GM23338 (cell line): ENCODE measurements at regions not wholly inside any gene's neighbourhood (a gene's known extent, or its start where the extent isn't known, plus 50 kb on each side); places are given as distances from the start of the nearest gene placed in this dataset.

Experiments used
- ATAC-seq: fragments of 200-7000 bp; cut with Tn5 transposase; 3 replicates; pipeline ENCODE4 v1.9.1; 2020
- DNase-seq: peaks from one replicate; pipeline ENCODE4 v3.0.0-alpha.2; 2015; ENCODE audit warnings: low spot score
- H2AFZ ChIP-seq: fragments of 200-600 bp; sonication (generic); 2 replicates; pipeline ENCODE4 v1.8.0; 2016; ENCODE audit warnings: antibody characterized with exemption, mild to moderate bottlenecking, moderate library complexity
- H3F3A ChIP-seq: fragments of 200-600 bp; sonication (generic); replicated peaks from 2 replicates; pipeline ENCODE4 v1.8.0; 2017; ENCODE audit warnings: antibody characterized with exemption, mixed run types, low read depth
- H3K27ac ChIP-seq: fragments of 200-600 bp; sonication (generic); 2 replicates; pipeline ENCODE4 v1.6.1; 2016; ENCODE audit warnings: low read depth
- H3K27me3 ChIP-seq: fragments of 200-600 bp; sonication (generic); 2 replicates; pipeline ENCODE4 v1.8.0; 2016; ENCODE audit warnings: mild to moderate bottlenecking, mixed run types, moderate library complexity; ENCODE audit not compliant: insufficient read depth
- H3K36me3 ChIP-seq: fragments of 200-600 bp; sonication (generic); 2 replicates; pipeline ENCODE4 v1.8.0; 2016; ENCODE audit warnings: mild to moderate bottlenecking; ENCODE audit not compliant: insufficient read depth
- H3K4me1 ChIP-seq: fragments of 200-600 bp; sonication (generic); 2 replicates; pipeline ENCODE4 v1.8.0; 2016; ENCODE audit warnings: mild to moderate bottlenecking, moderate library complexity; ENCODE audit not compliant: insufficient read depth
- H3K4me2 ChIP-seq: fragments of 200-600 bp; sonication (generic); 2 replicates; pipeline ENCODE4 v1.7.1; 2017; ENCODE audit warnings: mixed run types
- H3K4me3 ChIP-seq: fragments of 200-600 bp; sonication (generic); 2 replicates; pipeline ENCODE4 v1.6.1; 2016; ENCODE audit warnings: mixed run types
- H3K79me2 ChIP-seq: fragments of 200-600 bp; sonication (generic); replicated peaks from 2 replicates; pipeline ENCODE4 v1.8.0; 2017; ENCODE audit warnings: mild to moderate bottlenecking; ENCODE audit not compliant: insufficient read depth
- H3K9me2 ChIP-seq: fragments of 200-600 bp; sonication (generic); 2 replicates; pipeline ENCODE4 v1.8.0; 2017; ENCODE audit not compliant: insufficient read depth
- H4K20me1 ChIP-seq: fragments of 200-600 bp; sonication (generic); replicated peaks from 2 replicates; pipeline ENCODE4 v1.8.0; 2017; ENCODE audit warnings: mild to moderate bottlenecking; ENCODE audit not compliant: insufficient read depth
- H3K27ac Mint-ChIP-seq: 2 replicates; pipeline ENCODE4 v1.8.0; 2020; ENCODE audit warnings: inconsistent platforms, mild to moderate bottlenecking, moderate library complexity, mixed read lengths
- H3K27me3 Mint-ChIP-seq: 3 replicates; pipeline ENCODE4 v1.8.0; 2022; ENCODE audit warnings: low read depth, mild to moderate bottlenecking, moderate library complexity, mixed read lengths, inconsistent platforms; ENCODE audit not compliant: insufficient read depth, poor library complexity
- H3K36me3 Mint-ChIP-seq: 3 replicates; pipeline ENCODE4 v1.8.0; 2021; ENCODE audit warnings: low read depth, mild to moderate bottlenecking, inconsistent platforms, moderate library complexity, mixed read lengths
- H3K4me1 Mint-ChIP-seq: 3 replicates; pipeline ENCODE4 v1.8.0; 2020; ENCODE audit warnings: mild to moderate bottlenecking, inconsistent platforms, mixed read lengths
- H3K4me3 Mint-ChIP-seq: 3 replicates; pipeline ENCODE4 v1.8.0; 2021; ENCODE audit warnings: moderate library complexity, mild to moderate bottlenecking, inconsistent platforms, mixed read lengths
- H3K9me3 Mint-ChIP-seq: 3 replicates; pipeline ENCODE4 v1.8.0; 2020; ENCODE audit warnings: moderate library complexity, mild to moderate bottlenecking, inconsistent platforms, mixed read lengths
- CREB1 ChIP-seq: fragments of 250-450 bp; sonication (Bioruptor Pico); IDR thresholded peaks from 2 replicates; pipeline ENCODE4 v1.5.0; 2020; ENCODE audit warnings: low read depth, mild to moderate bottlenecking, moderate library complexity
- CTCF ChIP-seq, 2 experiments: fragments of 200-600 bp in 1 of 2; sonication (generic) in 1 of 2; conservative IDR thresholded peaks; 2 replicates each; pipeline versions ENCODE4 v1.5.1 to v1.6.1; 2016 to 2017; ENCODE audit warnings: antibody characterized with exemption in 2 of 2, low read depth in 2 of 2, mild to moderate bottlenecking in 2 of 2, moderate library complexity in 1 of 2
- EZH2 ChIP-seq: fragments of 200-600 bp; sonication (generic); IDR thresholded peaks from one replicate; pipeline ENCODE4 v1.8.0; 2017; ENCODE audit warnings: antibody characterized with exemption, mild to moderate bottlenecking, low read depth; ENCODE audit not compliant: unreplicated experiment
- EZH2phosphoT487 ChIP-seq: fragments of 200-600 bp; sonication (generic); IDR thresholded peaks from one replicate; pipeline ENCODE4 v1.8.1; 2018; ENCODE audit warnings: antibody characterized with exemption; ENCODE audit not compliant: unreplicated experiment
- JUNB ChIP-seq: IDR thresholded peaks from one replicate; pipeline ENCODE4 v1.6.1; 2016; ENCODE audit warnings: antibody characterized with exemption; ENCODE audit not compliant: unreplicated experiment
- NANOG ChIP-seq: IDR thresholded peaks from 2 replicates; pipeline ENCODE4 v1.6.1; 2016; ENCODE audit warnings: antibody characterized with exemption, borderline replicate concordance
- POLR2AphosphoS5 ChIP-seq: IDR thresholded peaks from 2 replicates; pipeline ENCODE4 v1.6.1; 2016; ENCODE audit warnings: antibody characterized with exemption, low read depth
- STAT1 ChIP-seq: IDR thresholded peaks from one replicate; pipeline ENCODE4 v1.6.1; 2016; ENCODE audit warnings: antibody characterized with exemption; ENCODE audit not compliant: unreplicated experiment
- ZNF114 ChIP-seq: fragments of 250-450 bp; sonication (Bioruptor Pico); IDR thresholded peaks from 2 replicates; pipeline ENCODE4 v1.5.0; 2020; ENCODE audit warnings: mild to moderate bottlenecking, moderate library complexity
- ZNF331 ChIP-seq: fragments of 250-450 bp; sonication (Bioruptor Pico); IDR thresholded peaks from 2 replicates; pipeline ENCODE4 v1.5.0; 2020; ENCODE audit warnings: low read depth, mild to moderate bottlenecking, moderate library complexity
- TF ChIP-seq, protein P1 (sequence below): IDR thresholded peaks from one replicate; pipeline ENCODE4 v1.6.1; 2018; ENCODE audit warnings: antibody characterized with exemption; ENCODE audit not compliant: unreplicated experiment
- TF ChIP-seq, protein P2 (sequence below): fragments of 250-450 bp; sonication (Bioruptor Pico); IDR thresholded peaks from 2 replicates; pipeline ENCODE4 v1.5.0; 2020; ENCODE audit warnings: mild to moderate bottlenecking, moderate library complexity

- Histone ChIP-seq H3K4me3 (no peak overlapping the region), H3F3A (no peaks in the 10 kb centered on the region), H3K9me2 (no peaks in the 10 kb centered on the region), H3K36me3 (no peaks in the 10 kb centered on the region), H3K4me1 (no peaks in the 10 kb centered on the region), H3K27ac (no peak overlapping the region), H2AFZ (peak overlapping the region; percentile 72), H3K79me2 (no peaks in the 10 kb centered on the region), H3K4me2 (peak overlapping the region; percentile 40; the same call in 1 of the 2 replicates), H4K20me1 (no peaks in the 10 kb centered on the region), H3K27me3 (no peaks in the 10 kb centered on the region)
- TF ChIP-seq STAT1 = no peak
- TF ChIP-seq EZH2phosphoT487 = no peak
- TF ChIP-seq CREB1 = no peak
- TF ChIP-seq JUNB = no peak
- TF ChIP-seq, protein P1, sequence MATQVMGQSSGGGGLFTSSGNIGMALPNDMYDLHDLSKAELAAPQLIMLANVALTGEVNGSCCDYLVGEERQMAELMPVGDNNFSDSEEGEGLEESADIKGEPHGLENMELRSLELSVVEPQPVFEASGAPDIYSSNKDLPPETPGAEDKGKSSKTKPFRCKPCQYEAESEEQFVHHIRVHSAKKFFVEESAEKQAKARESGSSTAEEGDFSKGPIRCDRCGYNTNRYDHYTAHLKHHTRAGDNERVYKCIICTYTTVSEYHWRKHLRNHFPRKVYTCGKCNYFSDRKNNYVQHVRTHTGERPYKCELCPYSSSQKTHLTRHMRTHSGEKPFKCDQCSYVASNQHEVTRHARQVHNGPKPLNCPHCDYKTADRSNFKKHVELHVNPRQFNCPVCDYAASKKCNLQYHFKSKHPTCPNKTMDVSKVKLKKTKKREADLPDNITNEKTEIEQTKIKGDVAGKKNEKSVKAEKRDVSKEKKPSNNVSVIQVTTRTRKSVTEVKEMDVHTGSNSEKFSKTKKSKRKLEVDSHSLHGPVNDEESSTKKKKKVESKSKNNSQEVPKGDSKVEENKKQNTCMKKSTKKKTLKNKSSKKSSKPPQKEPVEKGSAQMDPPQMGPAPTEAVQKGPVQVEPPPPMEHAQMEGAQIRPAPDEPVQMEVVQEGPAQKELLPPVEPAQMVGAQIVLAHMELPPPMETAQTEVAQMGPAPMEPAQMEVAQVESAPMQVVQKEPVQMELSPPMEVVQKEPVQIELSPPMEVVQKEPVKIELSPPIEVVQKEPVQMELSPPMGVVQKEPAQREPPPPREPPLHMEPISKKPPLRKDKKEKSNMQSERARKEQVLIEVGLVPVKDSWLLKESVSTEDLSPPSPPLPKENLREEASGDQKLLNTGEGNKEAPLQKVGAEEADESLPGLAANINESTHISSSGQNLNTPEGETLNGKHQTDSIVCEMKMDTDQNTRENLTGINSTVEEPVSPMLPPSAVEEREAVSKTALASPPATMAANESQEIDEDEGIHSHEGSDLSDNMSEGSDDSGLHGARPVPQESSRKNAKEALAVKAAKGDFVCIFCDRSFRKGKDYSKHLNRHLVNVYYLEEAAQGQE = no peak
- no peak for TF ChIP-seq CTCF (conservative IDR thresholded peaks at IDR 0.05; ENCODE audit: low read depth in 2 of 2)
- TF ChIP-seq EZH2 = no peak
- TF ChIP-seq ZNF331 (CRISPR knock-in tag) = no peak
- no peak for TF ChIP-seq NANOG
- TF ChIP-seq, protein P2, sequence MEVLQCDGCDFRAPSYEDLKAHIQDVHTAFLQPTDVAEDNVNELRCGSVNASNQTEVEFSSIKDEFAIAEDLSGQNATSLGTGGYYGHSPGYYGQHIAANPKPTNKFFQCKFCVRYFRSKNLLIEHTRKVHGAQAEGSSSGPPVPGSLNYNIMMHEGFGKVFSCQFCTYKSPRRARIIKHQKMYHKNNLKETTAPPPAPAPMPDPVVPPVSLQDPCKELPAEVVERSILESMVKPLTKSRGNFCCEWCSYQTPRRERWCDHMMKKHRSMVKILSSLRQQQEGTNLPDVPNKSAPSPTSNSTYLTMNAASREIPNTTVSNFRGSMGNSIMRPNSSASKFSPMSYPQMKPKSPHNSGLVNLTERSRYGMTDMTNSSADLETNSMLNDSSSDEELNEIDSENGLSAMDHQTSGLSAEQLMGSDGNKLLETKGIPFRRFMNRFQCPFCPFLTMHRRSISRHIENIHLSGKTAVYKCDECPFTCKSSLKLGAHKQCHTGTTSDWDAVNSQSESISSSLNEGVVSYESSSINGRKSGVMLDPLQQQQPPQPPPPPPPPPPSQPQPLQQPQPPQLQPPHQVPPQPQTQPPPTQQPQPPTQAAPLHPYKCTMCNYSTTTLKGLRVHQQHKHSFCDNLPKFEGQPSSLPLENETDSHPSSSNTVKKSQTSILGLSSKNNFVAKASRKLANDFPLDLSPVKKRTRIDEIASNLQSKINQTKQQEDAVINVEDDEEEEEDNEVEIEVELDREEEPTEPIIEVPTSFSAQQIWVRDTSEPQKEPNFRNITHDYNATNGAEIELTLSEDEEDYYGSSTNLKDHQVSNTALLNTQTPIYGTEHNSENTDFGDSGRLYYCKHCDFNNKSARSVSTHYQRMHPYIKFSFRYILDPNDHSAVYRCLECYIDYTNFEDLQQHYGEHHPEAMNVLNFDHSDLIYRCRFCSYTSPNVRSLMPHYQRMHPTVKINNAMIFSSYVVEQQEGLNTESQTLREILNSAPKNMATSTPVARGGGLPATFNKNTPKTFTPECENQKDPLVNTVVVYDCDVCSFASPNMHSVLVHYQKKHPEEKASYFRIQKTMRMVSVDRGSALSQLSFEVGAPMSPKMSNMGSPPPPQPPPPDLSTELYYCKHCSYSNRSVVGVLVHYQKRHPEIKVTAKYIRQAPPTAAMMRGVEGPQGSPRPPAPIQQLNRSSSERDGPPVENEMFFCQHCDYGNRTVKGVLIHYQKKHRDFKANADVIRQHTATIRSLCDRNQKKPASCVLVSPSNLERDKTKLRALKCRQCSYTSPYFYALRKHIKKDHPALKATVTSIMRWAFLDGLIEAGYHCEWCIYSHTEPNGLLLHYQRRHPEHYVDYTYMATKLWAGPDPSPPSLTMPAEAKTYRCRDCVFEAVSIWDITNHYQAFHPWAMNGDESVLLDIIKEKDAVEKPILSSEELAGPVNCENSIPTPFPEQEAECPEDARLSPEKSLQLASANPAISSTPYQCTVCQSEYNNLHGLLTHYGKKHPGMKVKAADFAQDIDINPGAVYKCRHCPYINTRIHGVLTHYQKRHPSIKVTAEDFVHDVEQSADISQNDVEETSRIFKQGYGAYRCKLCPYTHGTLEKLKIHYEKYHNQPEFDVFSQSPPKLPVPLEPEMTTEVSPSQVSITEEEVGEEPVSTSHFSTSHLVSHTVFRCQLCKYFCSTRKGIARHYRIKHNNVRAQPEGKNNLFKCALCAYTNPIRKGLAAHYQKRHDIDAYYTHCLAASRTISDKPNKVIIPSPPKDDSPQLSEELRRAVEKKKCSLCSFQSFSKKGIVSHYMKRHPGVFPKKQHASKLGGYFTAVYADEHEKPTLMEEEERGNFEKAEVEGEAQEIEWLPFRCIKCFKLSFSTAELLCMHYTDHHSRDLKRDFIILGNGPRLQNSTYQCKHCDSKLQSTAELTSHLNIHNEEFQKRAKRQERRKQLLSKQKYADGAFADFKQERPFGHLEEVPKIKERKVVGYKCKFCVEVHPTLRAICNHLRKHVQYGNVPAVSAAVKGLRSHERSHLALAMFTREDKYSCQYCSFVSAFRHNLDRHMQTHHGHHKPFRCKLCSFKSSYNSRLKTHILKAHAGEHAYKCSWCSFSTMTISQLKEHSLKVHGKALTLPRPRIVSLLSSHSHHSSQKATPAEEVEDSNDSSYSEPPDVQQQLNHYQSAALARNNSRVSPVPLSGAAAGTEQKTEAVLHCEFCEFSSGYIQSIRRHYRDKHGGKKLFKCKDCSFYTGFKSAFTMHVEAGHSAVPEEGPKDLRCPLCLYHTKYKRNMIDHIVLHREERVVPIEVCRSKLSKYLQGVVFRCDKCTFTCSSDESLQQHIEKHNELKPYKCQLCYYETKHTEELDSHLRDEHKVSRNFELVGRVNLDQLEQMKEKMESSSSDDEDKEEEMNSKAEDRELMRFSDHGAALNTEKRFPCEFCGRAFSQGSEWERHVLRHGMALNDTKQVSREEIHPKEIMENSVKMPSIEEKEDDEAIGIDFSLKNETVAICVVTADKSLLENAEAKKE (CRISPR knock-in tag) = no peak
- TF ChIP-seq ZNF114 (CRISPR knock-in tag) = no peak
- TF ChIP-seq POLR2AphosphoS5 = no peak
- Mint-ChIP-seq H3K36me3 (no peaks in the 10 kb centered on the region), H3K9me3 (no peaks in the 10 kb centered on the region), H3K27me3 (no peaks in the 10 kb centered on the region), H3K27ac (peak overlapping the region; percentile 36; the same call in 1 of the 2 replicates), H3K4me1 (peaks cover 14% of the 10 kb centered on the region), H3K4me3 (no peak overlapping the region)
- DNase-seq (peak; percentile 78), ATAC-seq (peak; percentile 44)
Observed at GRCh38 chr15:52912172-52912571, 122.0 kb upstream of the ONECUT1 start.
